Motor neuron (in vitro differentiated cells): ENCODE measurements at regions not wholly inside any gene's neighbourhood (a gene's known extent, or its start where the extent isn't known, plus 50 kb on each side); places are given as distances from the start of the nearest gene placed in this dataset.

ENCODE experiments used
- ATAC-seq, 8 experiments: fragments of 200-7000 bp; cut with Tn5 transposase; replicated peaks in 6 of 8; 2 replicates each; pipeline ENCODE4 v1.8.0; 2021; ENCODE audit warnings: mild to moderate bottlenecking in 8 of 8, moderate library complexity in 8 of 8
- H3K27ac ChIP-seq, 2 donors: fragments of 250-450 bp; sonication (Bioruptor Pico); 2 replicates each; pipeline ENCODE4 v1.9.0; 2021; ENCODE audit warnings: antibody characterized with exemption in 2 of 2, mild to moderate bottlenecking in 2 of 2, moderate library complexity in 1 of 2
- H3K4me1 ChIP-seq, 2 donors: fragments of 250-450 bp; sonication (Bioruptor Pico); replicated peaks in 1 of 2; 2 replicates each; pipeline ENCODE4 v1.6.1; 2021; ENCODE audit warnings: antibody characterized with exemption in 2 of 2, mild to moderate bottlenecking in 2 of 2, moderate library complexity in 1 of 2
- H3K4me3 ChIP-seq, 5 donors: fragments of 250-450 bp; sonication (Bioruptor Pico); 2 replicates each; pipeline ENCODE4 v1.9.0; 2021; ENCODE audit warnings: antibody characterized with exemption in 5 of 5, mild to moderate bottlenecking in 5 of 5, moderate library complexity in 4 of 5
- WGBS, 10 experiments: fragments of 450-650 bp; shearing (Covaris generic); methylation state at CpG; one replicate each; pipeline ENCODE4 v1.0.0; 2022; 5-methylcytosine and 5-hydroxymethylcytosine counted together
- in situ Hi-C, 9 experiments: fragments of 400-800 bp; cut with MboI; loops; one replicate each; pipeline ENCODE4 v1.15.0; 2021; ENCODE audit warnings: low sequenced_read_pairs in 9 of 9, low pct_unique_long_range_greater_than_20kb in 2 of 9; ENCODE audit not compliant: unreplicated experiment in 9 of 9

- Histone ChIP-seq H3K27ac (no peak overlapping the region), H3K4me3 (no peak overlapping the region), H3K4me1 (no peaks in the 10 kb centered on the region)
- in situ Hi-C loops, result no loop called here
- 25 to 91% (median 75%) methylated on average over 2 to 6 of the region's 6 CpGs; no CpG with 5 or more reads in 1 of the 10 experiments for WGBS, 10 experiments
- ATAC-seq, result peak in 1 of 8 experiments; percentile 21
Measured at GRCh38 chr6:16872543-16873235, 111.4 kb upstream of the ATXN1 start.

- no peaks in the 10 kb centered on the region for H3K4me1 ChIP-seq
- ATAC-seq, result no peak
- WGBS, 10 experiments, result 57 to 100% (median 85%) methylated on average over 1 to 5 of the region's 5 CpGs
- in situ Hi-C loops, result no loop called here
- H3K27ac ChIP-seq, result no peak overlapping the region
- H3K4me3 ChIP-seq, result no peak overlapping the region
Measured at GRCh38 chr6:16871047-16871446, 109.8 kb upstream of the ATXN1 start.

- no peak overlapping the region for H3K4me3 ChIP-seq
- no peak for ATAC-seq
- no peak overlapping the region for H3K27ac ChIP-seq
- H3K4me1 ChIP-seq, result no peaks in the 10 kb centered on the region
- in situ Hi-C loops, result no loop called here
- WGBS, 10 experiments, result 40 to 100% (median 86%) methylated on average over 1 to 3 of the region's 3 CpGs; no CpG with 5 or more reads in 1 of the 10 experiments
Measured at GRCh38 chr6:16868968-16869367, 107.7 kb upstream of the ATXN1 start.

- no peak overlapping the region for H3K27ac ChIP-seq
- in situ Hi-C loops, result no loop called here
- H3K4me1 ChIP-seq, result peaks cover 2% of the 10 kb centered on the region in 2 donors
- H3K4me3 ChIP-seq, result no peak overlapping the region
- 80 to 100% (median 91%) methylated on average over 2 to 3 of the region's 5 CpGs; no CpG with 5 or more reads in 6 of the 10 experiments for WGBS, 10 experiments
- no peak for ATAC-seq
Measured at GRCh38 chr6:16857969-16858592, 96.8 kb upstream of the ATXN1 start.

GRCh38 chr6:16855460-16855859 is 94.2 kb upstream of the ATXN1 start:
- Histone ChIP-seq H3K27ac (no peak overlapping the region), H3K4me1 (peaks cover 2 to 4% of the 10 kb centered on the region in 2 donors), H3K4me3 (no peak overlapping the region)
- ATAC-seq, result no peak
- in situ Hi-C loops, result no loop called here

- peak in 2 of 8 experiments; percentile 73 to 84 for ATAC-seq
- WGBS, 10 experiments, result 64 to 94% (median 83%) methylated on average over 1 to 2 of the region's 2 CpGs; no CpG with 5 or more reads in 1 of the 10 experiments
- H3K4me3 ChIP-seq, result no peak overlapping the region
- peaks cover 7% of the 10 kb centered on the region in 2 donors for H3K4me1 ChIP-seq
- in situ Hi-C loops, result no loop called here
- H3K27ac ChIP-seq, result no peak overlapping the region
Measured at GRCh38 chr6:16854986-16855385, 93.7 kb upstream of the ATXN1 start.

- no peak for ATAC-seq
- no peak overlapping the region for H3K4me3 ChIP-seq
- in situ Hi-C loops, result no loop called here
- H3K4me1 ChIP-seq, result peaks cover 10 to 14% of the 10 kb centered on the region in 2 donors
- H3K27ac ChIP-seq, result no peak overlapping the region
- 57 to 100% (median 85%) methylated on average over 3 to 6 of the region's 6 CpGs; no CpG with 5 or more reads in 1 of the 10 experiments for WGBS, 10 experiments
Measured at GRCh38 chr6:16852671-16853070, 91.4 kb upstream of the ATXN1 start.

- Histone ChIP-seq H3K4me1 (peaks cover 10 to 14% of the 10 kb centered on the region in 2 donors), H3K4me3 (no peak overlapping the region), H3K27ac (no peak overlapping the region)
- WGBS, 10 experiments, result 36 to 100% (median 80%) methylated on average over 1 of the region's 1 CpG; no CpG with 5 or more reads in 2 of the 10 experiments
- in situ Hi-C loops, result no loop called here
- ATAC-seq, result no peak
Measured at GRCh38 chr6:16851758-16852157, 90.5 kb upstream of the ATXN1 start.

GRCh38 chr6:16851044-16851540 is 89.8 kb upstream of the ATXN1 start:
- H3K4me3 ChIP-seq, result no peak overlapping the region
- ATAC-seq, result peak in 3 of 8 experiments; percentile 17 to 55 (median 23)
- H3K4me1 ChIP-seq, result peaks cover 14% of the 10 kb centered on the region in 2 donors
- 40 to 100% (median 93%) methylated on average over 1 to 3 of the region's 3 CpGs; no CpG with 5 or more reads in 3 of the 10 experiments for WGBS, 10 experiments
- in situ Hi-C loops, result no loop called here
- H3K27ac ChIP-seq, result no peak overlapping the region

- Histone ChIP-seq H3K4me1 (peaks cover 14% of the 10 kb centered on the region in 2 donors), H3K27ac (no peak overlapping the region), H3K4me3 (no peak overlapping the region)
- 52 to 89% (median 64%) methylated on average over 2 to 5 of the region's 5 CpGs for WGBS, 10 experiments
- in situ Hi-C loops, result no loop called here
- peak in 3 of 8 experiments; percentile 16 to 33 (median 21) for ATAC-seq
Measured at GRCh38 chr6:16850681-16851026, 89.4 kb upstream of the ATXN1 start.

GRCh38 chr6:16849988-16850680 is 88.9 kb upstream of the ATXN1 start:
- in situ Hi-C loops, result no loop called here
- peak overlapping the region in 1 of 2 donors; percentile 30 for H3K27ac ChIP-seq
- ATAC-seq, result peak in 5 of 8 experiments; percentile 35 to 60 (median 46)
- H3K4me1 ChIP-seq, result peaks cover 14% of the 10 kb centered on the region in 2 donors
- H3K4me3 ChIP-seq, result no peak overlapping the region
- 0 to 90% (median 74%) methylated on average over 1 to 6 of the region's 7 CpGs for WGBS, 10 experiments

GRCh38 chr6:16849280-16849987 is 88.2 kb upstream of the ATXN1 start:
- in situ Hi-C loops, result no loop called here
- Histone ChIP-seq H3K4me1 (peaks cover 12 to 14% of the 10 kb centered on the region in 2 donors), H3K4me3 (no peak overlapping the region), H3K27ac (peak overlapping the region in 1 of 2 donors; percentile 30)
- 54 to 100% (median 82%) methylated on average over 1 to 11 of the region's 11 CpGs for WGBS, 10 experiments
- ATAC-seq, result peak in 7 of 8 experiments; percentile 17 to 84 (median 43)

- no peak for ATAC-seq
- in situ Hi-C loops, result no loop called here
- Histone ChIP-seq H3K4me3 (no peak overlapping the region), H3K4me1 (peaks cover 12 to 13% of the 10 kb centered on the region in 2 donors), H3K27ac (no peak overlapping the region)
- WGBS, 10 experiments, result 5 to 100% (median 91%) methylated on average over 1 to 2 of the region's 2 CpGs
Measured at GRCh38 chr6:16846399-16846778, 85.1 kb upstream of the ATXN1 start.
